DMS53 treated with DMSO at 0.1 percent for 48 hours (cell line): ENCODE measurements at regions not wholly inside any gene's neighbourhood (a gene's known extent, or its start where the extent isn't known, plus 50 kb on each side); places are given as distances from the start of the nearest gene placed in this dataset.

Experiments
- DNase-seq: peaks from one replicate; lab custom pipeline; 2025; ENCODE audit not compliant: unreplicated experiment; lab: John Stamatoyannopoulos, UW

DNA sequence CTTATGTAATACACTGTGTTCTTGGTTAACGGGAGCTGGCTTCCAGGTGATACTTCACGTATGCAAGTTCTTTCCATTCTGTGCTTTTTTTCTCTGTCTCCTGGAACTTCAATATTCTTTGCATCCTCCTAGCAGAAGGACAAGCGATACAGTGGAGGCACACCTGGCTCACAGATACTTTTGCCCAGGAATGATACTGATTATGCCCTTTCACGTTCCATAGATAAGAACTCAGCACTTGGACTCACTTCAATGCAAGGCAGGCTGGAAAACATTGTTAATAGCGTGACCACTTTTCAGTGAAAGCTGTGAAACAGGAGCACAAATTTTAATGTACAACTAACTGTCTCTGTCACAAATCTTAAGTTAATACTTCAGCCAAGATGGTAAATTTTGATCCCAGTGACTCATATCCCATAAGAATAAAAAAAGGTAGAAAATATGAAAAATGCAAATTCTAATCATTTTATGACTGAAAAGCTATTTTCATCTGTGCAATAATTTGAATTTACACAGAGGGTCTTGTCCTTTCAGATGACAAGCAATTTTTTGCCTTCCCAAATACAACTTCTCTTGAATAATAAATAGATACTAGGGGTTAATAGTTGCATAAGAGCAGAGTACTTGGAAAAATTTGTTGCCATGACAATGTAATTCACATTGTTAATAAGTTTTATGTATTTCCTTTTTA lies 919.0 kb downstream of the GALC start:
- DNase-seq, result no peak

DNA sequence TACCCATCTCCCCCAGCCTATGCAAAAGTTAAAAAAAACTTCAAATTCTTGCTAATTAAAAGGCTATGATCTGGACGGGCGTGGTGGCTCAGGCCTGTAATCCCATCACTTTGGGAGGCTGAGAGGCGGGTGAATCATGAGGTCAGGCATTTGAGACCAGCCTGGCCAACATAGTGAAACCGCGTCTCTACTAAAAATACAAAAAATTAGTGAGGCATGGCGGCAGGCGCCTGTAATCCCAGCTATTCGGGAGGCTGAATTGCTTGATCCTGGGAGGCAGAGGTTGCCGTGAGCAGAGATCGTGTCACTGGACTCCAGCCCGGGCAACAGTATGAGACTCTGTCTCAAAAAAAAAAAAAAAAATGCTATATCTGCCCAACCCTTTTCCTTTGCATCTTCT lies 925.4 kb downstream of the GALC start:
- no peak for DNase-seq

DNA sequence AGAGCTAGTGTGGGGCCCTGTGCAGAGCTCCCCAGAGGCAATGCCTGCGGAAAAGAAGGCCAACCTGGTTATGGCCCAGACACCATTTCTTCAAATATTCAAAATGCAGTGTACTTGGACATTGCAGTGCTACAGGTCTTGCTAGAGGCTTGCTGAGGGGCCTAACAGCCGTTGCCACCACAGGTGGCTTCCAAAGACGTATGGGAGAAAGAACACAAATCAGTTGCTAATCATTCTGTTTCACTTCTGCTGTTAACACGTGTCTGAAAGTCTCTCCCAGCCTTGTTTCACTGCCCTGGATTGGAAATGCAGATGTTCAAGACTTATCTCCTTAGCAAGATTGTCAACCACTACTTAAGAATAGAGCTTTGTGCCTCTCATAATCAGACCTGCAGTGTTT lies 925.9 kb downstream of the GALC start:
- DNase-seq, result no peak

DNA sequence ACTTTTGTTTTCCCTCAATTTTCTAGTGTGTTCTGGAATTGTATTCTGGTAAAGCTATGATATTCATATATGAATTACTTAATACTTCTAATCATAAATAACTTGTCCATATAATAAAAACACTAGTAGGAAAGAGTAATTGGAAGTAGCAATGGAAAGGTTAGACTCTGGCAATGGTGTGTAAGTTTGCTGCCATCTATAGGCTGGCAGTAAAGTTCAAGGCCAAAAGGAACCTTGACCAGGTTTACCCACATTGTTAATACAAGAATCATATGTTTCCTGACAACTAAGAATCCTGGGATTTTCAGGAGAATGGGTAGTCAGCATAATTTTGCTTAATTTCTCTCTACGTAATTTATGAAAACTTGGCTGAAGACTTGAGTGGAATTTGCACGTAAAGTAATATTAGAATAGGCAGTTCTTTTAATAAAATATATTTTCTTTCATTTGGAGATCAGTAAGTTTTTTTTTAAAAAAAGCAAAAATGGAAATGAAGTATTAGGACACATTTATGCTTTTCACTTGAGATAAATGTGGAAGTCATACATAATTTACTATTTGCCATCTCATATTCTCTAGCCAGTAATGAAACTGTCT lies 926.7 kb downstream of the GALC start:
- peak; percentile 28 for DNase-seq

DNA sequence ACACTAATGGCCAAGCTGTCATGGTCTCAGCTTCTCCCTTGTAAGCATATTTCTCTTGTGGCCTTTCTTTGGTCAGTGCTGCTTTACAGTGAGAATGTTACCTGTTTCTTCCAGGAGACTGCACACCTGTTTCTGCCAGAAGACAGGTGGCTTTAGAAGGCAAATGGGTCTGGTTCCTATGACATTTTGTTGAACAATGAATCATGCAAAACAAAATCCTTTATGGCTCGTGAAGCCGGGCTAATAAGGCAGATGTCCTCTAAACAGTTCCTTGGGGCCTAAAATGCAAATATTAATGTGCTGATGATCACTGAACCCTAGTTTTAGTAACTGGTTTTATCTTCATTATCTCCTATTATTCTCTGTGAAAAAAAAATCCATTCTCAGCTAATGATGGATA lies 927.6 kb downstream of the GALC start:
- no peak for DNase-seq

DNA sequence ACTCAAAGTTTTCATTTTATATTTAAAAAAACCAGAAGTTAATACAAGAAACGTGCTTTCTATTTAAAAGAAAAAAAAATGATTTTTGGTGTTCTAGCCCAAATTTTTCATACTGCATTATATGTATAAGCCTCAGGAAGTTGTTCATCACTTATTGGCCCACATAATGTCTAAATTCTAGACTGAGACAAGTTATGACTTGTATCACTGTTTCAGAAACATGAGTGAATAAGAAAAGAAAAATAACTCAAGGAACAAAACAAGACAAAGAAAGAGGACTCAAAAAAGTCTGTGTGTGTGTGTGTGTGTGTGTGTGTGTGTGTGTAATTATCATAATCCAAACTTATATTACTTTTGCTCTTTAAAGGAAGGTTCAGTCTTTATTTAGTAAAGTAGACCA lies 929.8 kb downstream of the GALC start:
- no peak for DNase-seq

DNA sequence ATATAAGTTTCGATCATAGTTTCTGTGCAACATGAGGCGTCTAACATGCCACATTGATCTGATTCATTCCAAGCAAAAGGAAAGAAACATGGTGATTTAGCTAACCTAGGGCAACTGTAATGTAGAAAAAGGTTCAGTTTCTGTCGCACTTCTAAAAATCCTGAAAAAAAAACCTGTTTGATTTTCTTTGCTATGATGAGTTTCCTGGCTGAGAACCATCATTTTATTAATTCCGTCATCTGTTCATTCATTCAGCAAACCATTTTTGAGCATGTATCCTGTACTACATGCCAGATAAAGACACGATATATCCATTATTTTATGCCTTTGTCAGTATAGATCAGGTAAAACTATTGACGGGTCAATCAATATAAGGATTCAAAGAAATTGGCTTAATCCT lies 932.6 kb downstream of the GALC start:
- no peak for DNase-seq

DNA sequence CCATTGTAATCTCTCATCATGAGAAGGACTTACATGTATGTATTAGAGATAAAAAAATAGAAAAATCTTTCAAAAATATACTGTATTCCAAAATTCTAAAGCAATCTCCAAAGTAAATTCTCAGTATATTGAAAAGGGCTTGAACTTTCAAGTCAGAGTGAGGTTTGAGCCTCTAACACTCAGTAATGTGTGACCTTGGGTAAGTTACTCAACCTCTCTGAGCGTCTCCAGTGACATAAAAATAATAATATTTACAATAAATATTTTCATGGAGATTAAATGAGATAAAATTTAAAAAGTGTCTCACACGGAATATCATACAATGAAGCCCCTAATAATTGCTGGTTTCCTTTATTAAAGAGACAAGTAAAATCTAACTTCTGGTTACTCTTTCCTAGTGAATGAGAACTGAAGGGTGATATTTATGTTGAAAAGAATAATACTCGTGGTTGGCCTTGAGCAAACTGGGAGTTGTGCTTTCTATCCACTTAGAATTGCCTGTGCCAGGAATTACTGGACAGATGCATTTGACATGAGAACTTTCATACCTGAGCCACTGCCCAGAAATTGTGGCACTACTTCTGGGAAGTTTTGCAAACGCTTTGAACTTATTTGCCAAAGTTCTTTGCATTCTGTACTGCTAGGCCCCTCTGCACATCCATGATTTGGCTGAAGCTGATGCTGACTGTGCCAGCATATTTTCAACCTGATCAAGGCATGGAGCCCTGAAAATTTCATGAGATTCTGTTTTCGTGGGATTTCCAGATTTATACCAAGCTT lies 933.7 kb downstream of the GALC start:
- no peak for DNase-seq

DNA sequence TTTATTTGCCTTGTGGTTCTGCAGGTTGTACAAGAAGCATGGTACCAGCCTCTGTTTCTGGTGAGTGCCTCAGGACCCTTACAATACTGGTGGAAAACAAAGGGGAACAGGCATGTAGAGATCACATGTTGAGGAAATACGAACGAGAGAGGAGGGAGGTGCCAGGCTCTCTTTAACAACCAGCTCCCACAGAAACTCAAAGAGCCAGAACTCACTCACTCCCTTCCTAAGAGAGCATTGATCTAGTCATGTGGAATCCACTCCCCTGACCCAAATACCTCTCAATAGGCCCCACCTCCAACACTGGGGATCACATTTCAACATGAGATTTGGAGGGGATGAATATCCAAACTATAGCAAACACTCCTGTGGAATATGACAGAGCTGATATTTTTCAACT lies 938.0 kb downstream of the GALC start:
- DNase-seq, result no peak

DNA sequence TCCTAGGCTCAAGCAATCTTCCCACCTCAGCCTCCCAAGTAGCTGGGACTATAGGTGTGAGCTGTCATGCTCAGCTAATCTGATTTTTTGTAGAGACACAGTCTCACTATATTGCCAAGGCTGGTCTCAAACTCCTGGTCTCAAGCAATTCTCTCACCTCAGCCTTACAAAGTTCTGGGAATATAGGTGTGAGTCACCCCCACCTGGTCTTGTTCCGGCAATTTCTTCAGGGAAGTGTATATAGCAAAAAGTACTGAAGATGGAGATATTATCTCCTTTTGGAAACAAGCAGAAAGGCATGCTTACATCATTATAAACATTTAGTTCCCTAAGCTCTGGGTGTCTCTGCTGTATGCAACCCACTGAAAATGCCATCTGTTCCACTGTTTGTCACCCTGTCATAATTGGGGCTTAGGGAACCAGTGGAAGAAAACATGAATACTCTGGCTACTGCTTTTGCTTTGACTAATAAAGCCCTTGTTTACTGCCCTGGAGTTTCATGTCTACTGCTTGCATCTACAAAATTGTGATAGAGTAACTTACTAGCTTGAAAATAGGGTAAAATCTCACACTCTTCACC lies 940.2 kb downstream of the GALC start:
- no peak for DNase-seq

DNA sequence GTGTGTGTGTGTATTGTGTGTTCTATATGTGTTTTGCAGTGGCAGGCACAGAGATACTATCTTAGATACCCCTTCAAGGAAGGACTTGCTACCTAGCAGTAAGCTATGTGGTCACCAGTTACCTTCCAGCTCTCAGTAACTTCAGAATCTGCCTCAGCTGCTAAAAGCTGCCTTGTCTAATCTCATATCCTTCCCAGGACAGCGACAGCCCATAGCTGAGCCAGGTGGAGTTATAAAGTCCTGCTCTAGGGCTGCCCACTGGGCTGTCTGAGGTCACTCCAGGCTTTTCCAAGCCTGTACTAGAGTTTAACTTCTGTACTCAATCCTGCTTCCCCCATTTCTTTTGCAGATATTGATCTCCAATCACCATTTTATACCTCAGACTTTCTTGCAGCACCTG lies 942.6 kb downstream of the GALC start:
- no peak for DNase-seq

DNA sequence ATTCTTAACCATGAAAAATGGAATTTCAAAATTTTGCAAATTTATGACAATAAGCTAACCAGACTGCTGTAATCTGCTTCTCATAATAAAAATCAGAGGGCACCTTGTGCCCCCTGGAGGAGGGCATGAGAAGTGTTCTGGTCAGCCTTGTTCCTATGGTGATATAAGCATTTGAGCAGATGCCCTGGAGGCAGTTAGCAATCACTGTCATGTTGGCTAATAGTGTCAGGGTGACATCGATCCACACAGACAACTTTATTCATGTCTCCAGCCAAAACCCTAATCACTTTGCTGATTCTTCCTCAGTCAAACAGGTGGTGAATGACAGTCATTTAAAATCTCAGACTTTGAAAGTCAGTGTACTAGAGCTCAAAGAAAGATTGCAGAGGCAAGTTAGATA lies 943.0 kb downstream of the GALC start:
- DNase-seq, result peak; percentile 46

DNA sequence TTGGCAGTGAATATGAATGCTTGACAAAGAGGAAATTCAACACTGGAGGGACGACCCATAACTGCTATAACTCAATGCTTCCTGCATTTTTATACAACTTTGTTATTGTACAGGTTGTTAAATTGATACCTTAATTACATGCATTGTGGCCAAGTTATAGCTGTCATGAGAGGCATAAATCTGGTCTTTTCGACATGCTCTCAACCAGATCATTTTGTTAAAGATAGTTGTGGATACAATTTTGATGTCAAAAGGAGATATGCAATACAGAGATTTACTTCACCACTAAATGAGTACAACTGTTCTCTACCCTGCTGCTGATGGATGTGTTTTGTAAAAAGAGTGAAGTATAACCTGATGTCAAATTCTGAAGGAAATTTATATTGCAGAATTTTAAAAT lies 946.0 kb downstream of the GALC start:
- DNase-seq, result no peak

DNA sequence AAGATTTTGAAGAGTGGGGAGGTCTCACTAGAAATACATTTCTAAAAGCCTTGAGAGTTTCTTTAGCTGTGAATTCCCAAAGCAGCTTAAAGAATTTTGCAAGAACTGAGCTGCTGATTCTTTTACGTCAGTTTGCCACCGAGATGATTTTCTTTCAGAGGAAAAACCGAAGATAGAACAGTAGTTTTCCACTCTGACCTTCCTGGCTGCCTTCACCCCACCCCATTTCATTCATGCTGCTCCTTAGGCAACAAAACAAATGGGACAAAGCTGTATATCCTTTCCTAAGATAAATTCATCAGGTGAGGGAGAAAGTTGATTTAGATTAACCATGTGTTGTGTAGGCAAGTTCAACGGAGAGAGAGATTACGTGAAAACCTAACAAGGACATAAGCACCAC lies 947.0 kb downstream of the GALC start:
- no peak for DNase-seq

DNA sequence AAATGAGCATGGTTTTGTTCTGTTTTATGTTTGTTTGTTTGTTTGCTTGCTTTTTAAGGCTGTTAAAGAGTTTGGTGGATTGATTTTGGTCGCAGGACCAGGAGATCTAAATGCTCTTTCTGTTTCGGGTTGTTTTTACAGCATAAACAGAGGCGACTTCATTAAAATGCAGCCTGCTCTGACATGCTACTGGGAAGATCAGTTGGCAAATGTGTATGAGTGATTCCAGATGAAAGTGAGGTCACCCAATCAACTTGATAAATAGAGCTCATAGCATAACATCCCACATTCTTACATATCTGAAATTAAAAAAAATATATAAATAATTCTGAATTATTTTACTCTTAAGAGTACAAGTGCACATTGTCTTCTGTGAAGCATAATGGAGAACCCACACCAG lies 947.7 kb downstream of the GALC start:
- no peak for DNase-seq

DNA sequence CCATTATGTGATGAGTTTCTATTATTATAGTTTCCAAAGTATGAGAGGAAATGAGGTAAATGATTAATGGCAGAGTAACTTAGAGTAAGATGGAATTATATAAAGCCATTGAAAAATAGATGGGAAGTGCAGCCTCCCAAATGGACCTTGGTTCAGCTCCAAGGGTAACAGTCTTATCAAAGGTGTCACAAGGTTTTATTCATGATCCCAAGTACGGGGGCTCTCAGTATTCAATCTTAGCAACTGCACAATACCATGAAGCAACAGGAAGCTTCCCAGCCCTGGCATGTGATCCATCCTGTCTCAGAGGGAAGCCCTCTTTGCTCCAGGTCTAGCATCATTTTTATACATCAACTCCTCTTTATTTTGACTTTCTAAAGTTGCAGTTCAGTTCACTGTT lies 948.2 kb downstream of the GALC start:
- DNase-seq, result no peak

DNA sequence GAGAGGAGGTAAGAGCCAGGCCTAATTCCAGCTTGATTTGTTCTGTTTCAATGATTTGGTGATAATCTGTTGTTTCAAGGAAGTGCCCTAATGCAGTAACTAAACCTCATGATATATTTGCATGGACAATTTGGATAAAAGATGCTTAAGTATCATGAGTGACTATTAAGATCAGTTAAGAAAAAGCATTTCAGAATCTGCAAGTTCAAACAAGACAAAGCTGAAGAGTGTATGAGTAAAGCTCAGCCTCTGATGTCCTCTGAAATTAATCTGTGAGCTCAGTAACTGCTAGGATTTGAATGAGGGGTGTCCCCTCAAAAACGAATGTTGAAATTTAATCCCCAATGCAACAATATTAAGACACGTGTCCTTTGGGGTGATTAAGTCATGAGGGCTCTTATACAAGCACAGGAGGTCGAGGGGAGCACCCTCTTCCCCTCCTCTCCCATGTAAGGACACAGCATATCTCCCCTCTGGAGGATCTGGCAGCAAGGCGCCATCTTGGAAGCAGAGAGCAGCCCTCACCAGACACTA lies 949.2 kb downstream of the GALC start:
- no peak for DNase-seq

DNA sequence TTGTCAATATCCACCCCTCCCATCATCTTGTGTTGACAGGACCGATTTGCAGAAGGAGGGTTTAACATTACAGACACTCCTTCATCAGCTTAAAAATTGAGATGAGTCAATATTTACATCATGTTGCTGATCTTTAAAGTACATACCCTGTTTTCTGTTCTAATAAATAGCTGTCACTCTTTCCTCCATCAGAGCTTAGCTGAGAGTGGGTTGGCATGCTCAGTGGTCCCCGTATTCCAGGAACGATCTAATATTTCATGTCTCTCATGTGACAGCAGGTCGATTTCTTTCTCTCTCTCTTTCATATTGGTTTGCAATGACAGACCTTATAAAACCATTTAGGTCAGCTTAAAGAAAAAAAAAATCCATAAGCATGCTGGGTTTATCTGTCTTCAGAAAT lies 950.6 kb downstream of the GALC start:
- no peak for DNase-seq

DNA sequence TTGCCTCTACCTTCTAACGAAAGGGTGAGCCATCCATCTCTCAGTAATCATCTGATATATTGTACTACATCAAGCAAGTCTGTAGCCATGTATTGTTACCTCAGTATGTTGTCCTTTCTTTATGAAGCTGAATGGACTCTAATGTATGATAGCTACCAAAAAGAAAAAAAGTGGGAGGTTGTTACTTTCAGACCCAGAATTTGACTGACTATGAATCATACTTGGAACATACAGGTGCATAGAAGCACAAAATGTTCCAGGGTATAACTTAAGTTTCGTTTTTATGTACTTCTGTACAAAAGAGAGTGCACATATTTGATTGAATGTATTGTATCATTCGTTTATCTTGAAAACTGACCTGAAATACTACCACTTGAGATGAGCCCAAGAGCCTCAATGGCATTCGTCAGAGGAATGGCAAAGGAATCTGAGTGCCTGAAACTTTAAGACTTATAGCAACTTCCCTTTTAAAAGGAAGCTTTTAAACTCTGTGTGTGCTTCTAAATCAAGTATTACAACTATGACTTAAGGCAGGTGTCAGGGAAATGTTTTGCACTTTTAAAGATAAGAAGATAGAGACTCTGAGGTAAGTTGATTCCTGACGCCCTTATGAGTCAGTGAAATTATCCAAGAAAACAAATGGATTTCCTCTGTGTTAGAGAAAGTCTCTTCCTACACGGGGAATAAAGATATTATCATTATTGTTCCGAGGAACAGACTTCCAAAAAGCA lies 951.5 kb downstream of the GALC start:
- no peak for DNase-seq

DNA sequence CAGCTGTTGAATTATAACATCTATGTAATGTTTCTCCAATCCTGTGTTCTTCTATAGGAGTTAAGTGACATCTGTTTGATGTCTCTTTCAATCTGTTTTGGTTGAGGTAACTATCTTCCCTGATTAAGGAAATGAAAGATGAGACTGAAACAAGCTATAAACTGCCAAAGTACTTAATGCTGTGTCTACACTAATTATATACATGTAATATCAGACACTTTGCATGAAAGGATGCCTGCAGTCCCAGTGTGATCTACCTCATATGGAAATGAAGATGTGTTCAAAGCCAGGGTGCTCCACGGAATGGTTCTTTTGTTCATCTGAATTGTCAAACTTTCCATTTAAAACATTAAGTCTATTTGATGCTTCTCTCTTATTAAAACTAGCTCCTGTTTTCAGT lies 958.3 kb downstream of the GALC start:
- no peak for DNase-seq

DNA sequence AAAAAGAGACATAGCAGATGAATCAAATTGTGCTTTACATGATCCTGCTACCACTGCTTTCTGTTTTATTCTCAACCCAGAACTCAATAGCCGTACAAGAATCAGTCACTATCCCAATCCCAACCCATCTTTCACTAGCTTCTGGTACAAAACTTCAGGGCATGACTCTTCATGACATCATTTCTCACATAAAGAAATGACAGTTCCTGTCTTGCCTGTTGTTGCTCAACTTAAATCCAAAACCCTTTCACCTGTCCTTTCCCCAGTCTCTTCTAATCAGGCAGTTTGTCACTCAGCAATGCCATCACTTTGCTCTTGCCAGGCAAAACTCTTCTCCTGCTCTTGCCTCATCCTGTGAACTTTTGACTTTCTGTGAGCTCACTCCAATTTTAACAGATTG lies 962.8 kb downstream of the GALC start:
- DNase-seq, result no peak
